Breast epithelium (tissue), 3 donors: ENCODE measurements at regions not wholly inside any gene's neighbourhood (a gene's known extent, or its start where the extent isn't known, plus 50 kb on each side); places are given as distances from the start of the nearest gene placed in this dataset.

Experiments used
- CTCF ChIP-seq, 3 donors: fragments of 450-650 bp; IDR thresholded peaks; one replicate each; pipeline ENCODE4 v1.5.1; 2016 to 2017; ENCODE audit warnings: antibody characterized with exemption in 3 of 3, mild to moderate bottlenecking in 3 of 3, moderate library complexity in 3 of 3
- POLR2AphosphoS5 ChIP-seq, 3 donors: sonication (generic); formaldehyde crosslinking; IDR thresholded peaks; one replicate each; pipeline ENCODE4 v1.6.1; 2017; ENCODE audit warnings: antibody characterized with exemption in 3 of 3

- TF ChIP-seq CTCF (IDR thresholded peaks at IDR 0.05) (no peak), POLR2AphosphoS5 (IDR thresholded peaks at IDR 0.05) (no peak)
These were observed 318.2 kb upstream of the POU3F2 start for GRCh38 chr6:98516206-98516605.
